ENCODE measurements at regions not wholly inside any gene's neighbourhood (a gene's known extent, or its start where the extent isn't known, plus 50 kb on each side); places are given as distances from the start of the nearest gene placed in this dataset.
"Not testable (repeated sequence)": the region's sequence is repeated elsewhere in the genome, so short reads cannot be mapped to it uniquely, and the experiment has no call there.

- DNase-seq (ENCODE audit: low spot score), result no peak
Measured at GRCh38 chr14:65834812-65835211, 422.3 kb downstream of the FUT8 start.

- DNase-seq (ENCODE audit: low spot score), result no peak
Measured at GRCh38 chr14:65835501-65835900, 423.0 kb downstream of the FUT8 start.

DNA sequence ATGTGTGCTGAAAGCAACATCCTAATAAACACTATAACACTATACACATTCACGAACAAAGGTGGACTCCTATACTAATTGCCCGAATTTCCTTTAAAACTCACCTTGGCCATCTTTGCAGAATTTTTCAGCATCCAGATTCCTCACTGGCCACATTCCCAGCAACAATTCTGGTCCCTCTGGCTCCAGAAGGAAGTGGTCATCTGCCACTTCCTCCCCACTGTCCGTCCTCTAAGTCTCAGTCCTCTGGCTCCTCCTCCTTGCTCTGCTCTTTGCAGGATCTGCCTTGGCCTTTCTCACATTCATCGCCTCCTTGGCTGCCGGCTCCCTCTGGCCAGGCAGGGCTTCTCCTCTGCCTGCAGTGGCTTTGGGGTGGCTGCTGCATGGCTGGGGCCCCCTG is 426.0 kb downstream of the FUT8 start:
- DNase-seq (ENCODE audit: low spot score), result no peak

DNA sequence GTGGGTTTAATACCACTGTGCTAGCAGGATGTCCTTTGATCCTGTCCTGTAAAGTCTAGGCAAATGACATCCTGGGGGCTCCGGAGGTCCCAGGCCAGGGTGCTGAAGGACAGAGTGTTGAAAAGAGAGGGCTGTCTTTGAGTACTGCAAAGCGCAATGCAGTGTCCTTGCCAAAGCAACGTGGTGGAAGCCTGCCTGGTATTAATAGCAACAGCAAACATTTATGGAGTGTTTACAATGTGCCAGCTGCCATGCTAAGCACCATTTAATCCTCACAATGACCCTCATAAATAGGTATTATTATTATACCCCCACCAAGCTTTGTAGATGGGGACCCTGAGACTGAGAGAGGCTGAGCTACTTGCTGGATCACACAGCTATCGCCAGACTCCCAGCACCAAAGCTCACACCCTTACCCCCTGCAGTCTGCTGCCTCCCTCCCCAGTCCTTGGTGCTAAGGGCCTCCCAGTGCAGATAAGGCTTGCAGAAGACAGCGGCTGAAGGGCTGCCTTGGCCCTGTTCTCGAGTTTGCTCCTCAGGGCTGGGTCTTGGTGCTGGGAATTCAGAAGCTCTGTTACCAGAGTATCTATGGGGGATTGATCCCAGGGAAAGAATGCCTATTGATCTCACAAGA is 427.7 kb downstream of the FUT8 start:
- no peak for DNase-seq (ENCODE audit: low spot score)

DNA sequence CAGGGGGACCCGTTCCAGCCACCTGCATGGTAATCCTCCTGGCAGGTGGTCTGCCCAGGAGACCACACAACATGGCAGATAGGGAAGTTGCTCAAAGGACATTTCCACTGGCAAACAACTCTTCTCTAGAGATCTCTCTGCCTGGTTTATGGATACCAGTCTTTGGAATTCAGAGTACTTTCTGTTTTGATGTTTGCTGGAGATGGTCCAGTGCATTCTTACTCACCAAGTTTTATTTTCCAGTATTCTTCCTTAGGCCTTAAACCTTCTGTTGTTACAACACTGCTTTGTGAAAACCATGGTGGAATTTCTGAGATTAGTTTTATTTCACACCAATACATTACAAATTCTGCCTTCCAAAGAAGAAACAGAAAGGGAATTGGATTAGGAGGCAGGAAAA is 428.3 kb downstream of the FUT8 start:
- DNase-seq (ENCODE audit: low spot score), result no peak

DNA sequence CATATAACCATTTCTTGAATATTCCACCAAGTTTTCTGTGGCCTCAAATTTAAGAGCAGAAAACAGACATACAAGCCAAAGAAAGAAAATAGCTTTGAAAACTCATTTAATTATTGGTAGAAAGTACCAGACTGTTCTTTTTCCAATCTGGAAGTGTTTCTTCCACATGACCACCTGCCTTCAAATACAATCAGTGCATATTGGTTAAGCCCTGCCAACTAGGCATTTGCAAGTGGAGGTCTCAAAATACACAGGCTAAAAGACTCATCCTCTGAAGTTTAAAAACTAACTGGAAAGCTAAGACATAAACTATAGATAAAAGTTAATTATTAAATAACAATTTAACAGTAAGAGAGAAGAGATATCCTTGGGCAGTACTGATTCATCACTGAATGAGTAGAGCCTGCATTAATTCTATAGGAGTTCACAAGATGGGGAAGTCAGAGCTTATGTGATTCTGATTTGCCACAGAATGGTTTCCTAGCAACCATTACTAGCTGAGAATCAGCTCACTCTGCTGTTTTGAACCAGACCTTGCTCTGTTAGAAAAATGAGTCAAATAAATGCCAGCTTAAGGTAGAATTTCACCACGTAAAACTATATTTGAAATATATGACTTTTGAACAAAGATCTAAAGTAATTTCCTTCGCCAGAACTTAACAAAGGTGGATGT is 433.8 kb downstream of the FUT8 start:
- DNase-seq (ENCODE audit: low spot score), result peak; percentile 84

DNA sequence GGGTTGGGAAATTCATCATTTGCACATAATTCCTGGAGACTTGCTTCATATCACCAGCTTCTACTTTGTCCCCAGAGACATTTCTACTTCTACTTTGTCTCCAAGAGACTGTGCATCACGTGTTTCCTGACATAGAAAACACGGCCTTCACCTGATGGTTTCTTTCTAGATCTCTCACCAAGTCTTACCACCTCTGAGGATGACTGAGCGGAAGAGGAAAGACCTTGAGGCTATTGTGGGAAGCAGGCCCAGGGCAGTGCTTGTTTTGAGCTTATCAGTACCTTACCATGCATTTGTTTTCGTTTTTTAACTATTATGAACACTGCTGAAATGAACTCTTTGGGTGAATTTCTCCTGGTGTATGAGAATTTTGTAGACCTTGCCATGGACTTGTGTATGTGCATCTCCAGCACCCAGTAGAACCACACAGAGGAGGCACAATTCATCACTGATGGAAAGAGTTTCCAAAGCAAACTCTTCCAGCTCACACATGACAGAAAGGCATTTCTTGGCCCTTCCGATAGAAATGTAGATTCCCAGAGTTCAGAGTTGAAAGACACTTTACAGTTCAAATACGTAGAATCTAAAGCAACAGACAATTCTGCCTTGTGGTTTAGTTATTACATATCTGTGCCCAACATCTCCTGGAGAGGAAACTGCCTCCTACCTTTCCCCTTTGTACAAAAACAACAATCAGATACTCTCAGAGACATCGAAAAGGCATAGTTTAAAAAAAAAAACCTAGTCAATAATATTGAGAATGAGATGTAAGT is 434.7 kb downstream of the FUT8 start:
- DNase-seq (ENCODE audit: low spot score), result peak; percentile 90

- DNase-seq (ENCODE audit: low spot score), result not testable (repeated sequence)
Measured at GRCh38 chr14:65847931-65848330, 435.4 kb downstream of the FUT8 start.

GRCh38 chr14:65849091-65849490 is 436.6 kb downstream of the FUT8 start:
- DNase-seq (ENCODE audit: low spot score), result no peak

DNA sequence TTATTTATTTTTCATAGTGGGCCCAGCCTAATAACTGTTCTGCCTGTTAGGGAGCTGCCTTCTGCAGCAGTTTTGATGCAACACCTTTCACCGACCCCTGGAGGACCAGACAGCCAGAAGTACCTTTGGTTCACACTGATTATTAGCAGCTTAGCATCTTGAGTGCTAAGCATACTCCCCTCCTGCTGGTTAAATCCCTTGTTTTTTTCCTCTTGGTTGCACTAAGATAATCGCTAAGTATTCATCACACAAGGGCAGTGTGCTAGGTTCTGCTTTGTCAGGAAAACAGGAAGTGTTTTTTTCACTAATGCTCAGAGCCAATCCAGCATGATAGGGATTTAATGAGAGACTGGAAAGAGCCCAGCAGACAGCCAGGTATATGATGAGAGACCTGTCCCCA is 437.0 kb downstream of the FUT8 start:
- no peak for DNase-seq (ENCODE audit: low spot score)

DNA sequence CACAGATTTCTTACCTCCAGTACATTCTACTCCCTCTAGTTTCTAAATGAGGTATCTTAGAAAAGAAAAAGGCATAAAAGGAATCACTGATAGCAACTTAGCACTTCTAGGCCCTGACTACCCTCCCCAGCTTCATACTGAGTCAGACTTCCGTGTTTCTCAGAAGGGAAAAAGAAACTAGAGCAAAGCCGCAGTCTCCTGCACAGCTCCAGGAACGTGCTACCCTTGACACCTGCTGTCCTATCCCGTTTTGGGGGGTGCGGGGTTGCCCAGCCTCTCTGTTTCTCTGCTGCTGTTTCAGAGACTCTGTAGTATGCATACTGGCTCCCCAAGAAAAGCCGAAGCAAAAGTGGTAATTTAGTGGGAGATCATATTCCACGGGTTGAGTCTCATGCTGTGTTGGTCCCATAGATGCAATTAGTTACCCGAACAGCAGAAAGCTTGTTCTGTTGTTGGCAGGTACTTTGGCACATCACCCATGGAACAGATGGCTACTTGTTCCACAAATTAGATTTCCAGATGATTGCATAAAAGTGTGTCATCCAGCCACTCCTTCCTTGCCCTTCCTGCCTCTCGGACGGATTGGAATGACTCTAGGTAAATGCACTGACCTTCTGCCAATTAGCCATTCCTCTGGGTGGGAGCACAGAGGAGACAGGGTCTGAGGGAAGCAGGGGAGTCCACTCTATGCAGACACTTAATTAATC is 438.1 kb downstream of the FUT8 start:
- DNase-seq (ENCODE audit: low spot score), result peak; percentile 92

DNA sequence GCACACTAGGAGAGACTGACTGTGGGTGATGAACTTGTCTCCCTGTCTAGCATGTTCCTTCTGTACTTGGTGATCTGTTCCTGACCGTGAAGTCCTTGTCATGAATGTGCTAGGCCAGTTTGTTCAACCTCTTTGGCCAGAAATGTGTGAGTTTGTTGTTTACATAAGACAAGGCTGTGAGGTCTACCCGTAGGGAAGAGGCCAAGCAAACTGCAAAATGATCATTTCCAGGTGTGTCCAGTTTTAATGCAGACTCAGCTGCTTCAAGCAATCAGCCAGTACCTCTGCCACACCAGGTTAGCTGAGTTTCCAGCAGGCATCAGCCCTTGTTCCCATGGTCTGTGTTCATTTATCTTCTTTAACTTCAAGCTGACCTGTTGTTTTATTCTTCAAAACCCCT is 440.2 kb downstream of the FUT8 start:
- no peak for DNase-seq (ENCODE audit: low spot score)

GRCh38 chr14:65853407-65853955 is 441.0 kb downstream of the FUT8 start:
- no peak for DNase-seq (ENCODE audit: low spot score)

DNA sequence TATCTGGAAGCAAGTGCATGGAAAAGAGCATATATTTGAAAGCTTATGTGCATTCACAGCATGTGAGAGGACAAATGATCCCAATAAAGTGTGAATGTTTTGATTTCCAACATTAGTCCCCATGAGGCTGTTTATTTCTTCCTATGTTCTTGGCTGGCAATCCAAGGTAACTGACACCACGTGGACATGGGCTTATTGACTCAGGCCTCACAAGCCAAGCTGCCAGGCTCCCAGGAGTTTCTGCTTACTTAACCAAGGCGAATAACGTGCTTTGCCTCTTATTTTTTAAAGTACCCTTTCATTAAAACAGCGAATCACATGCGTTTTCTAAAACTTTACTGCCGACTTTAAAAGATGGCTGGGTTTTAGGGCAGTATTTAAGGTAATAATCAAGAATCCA is 441.7 kb downstream of the FUT8 start:
- no peak for DNase-seq (ENCODE audit: low spot score)

- peak; percentile 27 for DNase-seq (ENCODE audit: low spot score)
Measured at GRCh38 chr14:65860956-65861611, 448.6 kb downstream of the FUT8 start.

DNA sequence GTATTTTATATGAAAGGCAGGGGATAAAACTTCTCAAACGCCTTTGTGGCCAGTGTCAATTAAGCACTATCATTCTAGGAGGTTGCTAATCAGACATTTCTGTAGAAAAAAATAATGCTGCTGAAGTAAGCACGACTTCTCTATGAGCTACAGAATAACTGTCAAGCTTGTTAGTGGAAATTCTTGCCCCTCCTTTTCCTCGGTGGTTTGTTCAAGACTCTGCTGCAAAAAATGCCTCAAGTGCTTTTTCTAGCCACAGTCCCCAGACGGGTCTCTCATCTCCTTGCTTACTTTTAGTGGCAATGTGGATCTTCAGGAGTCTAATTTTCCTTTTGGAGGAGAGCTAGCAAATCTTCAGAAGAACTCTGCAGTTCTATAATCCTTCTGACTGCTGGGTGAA is 452.0 kb downstream of the FUT8 start:
- DNase-seq (ENCODE audit: low spot score), result peak; percentile 21

DNA sequence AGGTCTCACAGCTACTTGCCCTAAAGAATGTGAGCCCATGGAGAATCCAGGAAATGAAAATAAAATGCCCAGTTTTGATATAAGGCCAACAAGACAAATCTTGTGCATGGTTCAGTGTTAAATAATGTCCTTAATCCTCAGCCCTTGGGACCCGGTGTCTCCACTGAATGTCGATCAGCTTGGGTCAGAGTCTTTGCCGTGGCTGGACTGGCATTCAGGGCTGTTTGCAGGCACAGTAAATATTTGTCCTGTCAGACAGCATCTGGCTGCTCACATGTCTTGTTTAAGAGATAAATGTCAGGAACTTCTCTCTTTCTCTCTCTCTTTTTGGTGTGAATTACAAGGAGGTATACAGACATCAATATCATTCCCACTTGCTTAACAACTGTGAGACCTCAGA is 452.5 kb downstream of the FUT8 start:
- no peak for DNase-seq (ENCODE audit: low spot score)

- no peak for DNase-seq (ENCODE audit: low spot score)
Measured at GRCh38 chr14:65866448-65866847, 453.9 kb downstream of the FUT8 start.

- DNase-seq (ENCODE audit: low spot score), result no peak
Measured at GRCh38 chr14:65866886-65867285, 454.4 kb downstream of the FUT8 start.

DNA sequence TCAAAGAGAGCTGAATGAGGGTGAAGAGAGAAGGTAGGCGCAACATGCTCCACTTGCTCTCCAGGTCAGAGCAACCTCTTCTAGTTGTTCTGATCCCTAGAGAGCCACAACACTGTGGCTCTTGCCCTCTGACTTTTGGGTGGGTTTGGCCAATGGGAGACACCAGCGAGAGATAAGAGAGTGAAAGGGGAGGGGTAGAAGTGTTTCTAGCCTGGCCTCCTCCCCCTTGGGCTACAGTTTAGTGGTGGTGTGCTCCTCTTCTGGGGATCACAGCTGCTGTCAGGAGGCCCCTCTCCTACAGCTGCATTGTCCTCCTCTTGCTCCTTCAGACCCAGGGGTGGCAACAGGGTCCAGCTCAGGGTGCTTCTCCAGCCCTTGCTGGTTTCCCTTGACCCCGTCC is 454.8 kb downstream of the FUT8 start:
- DNase-seq (ENCODE audit: low spot score), result no peak

- no peak for DNase-seq (ENCODE audit: low spot score)
Measured at GRCh38 chr14:65872536-65872935, 460.0 kb downstream of the FUT8 start.

DNA sequence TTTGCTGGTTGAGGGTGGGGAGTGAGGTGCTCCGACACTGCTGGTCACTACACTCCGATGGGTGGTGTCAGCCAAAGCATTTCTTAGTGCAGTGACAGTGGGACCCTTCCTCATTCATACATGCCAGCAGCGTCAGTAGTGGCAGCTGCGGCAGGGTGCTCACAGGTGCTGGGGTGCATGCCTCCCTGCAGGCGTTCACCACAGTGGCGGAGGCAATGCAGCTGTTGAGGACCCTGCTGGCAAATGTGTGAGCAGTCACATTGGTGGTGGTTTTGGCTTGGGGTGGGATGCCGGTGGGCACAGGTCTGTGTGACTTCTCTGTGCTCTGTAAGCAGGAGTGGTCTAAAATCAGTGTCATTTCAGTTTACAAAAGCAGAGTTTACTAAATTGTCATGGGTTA is 464.6 kb downstream of the FUT8 start:
- no peak for DNase-seq (ENCODE audit: low spot score)
